Endothelial cell of umbilical vein (primary cell): ENCODE measurements at regions not wholly inside any gene's neighbourhood (a gene's known extent, or its start where the extent isn't known, plus 50 kb on each side); places are given as distances from the start of the nearest gene placed in this dataset.

Experiments
- BruUV-seq: library from RNA; stranded (reverse); fragments of 400-500 nt; replicated peaks from 2 replicates; lab custom pipeline; 2021; lab: Mats Ljungman, UMichigan
- CTCF ChIA-PET: fragments of 300-600, 350-600 bp; sonication (Branson Sonifier 250); formaldehyde crosslinking; loops from one replicate; lab custom pipeline; 2021; ENCODE audit warnings: antibody characterized with exemption, inconsistent platforms; lab: Charles Lee
- POLR2A ChIA-PET: fragments of 300-600, 350-600 bp; sonication (Branson Sonifier 250); formaldehyde crosslinking; loops from one replicate; lab custom pipeline; 2021; ENCODE audit warnings: antibody characterized with exemption, inconsistent platforms; lab: Charles Lee
- DNase-seq: peaks from one replicate; pipeline ENCODE4 v3.0.0-alpha.2; 2011; ENCODE audit warnings: low read depth, low spot score
- FAIRE-seq: peaks from 2 replicates; lab custom pipeline; 2011; peaks lifted over from hg19 to GRCh38; lab: Jason Lieb, UNC
- H2AFZ ChIP-seq: 2 replicates; pipeline ENCODE4 v1.6.0; 2012; ENCODE audit warnings: low read depth, low read length, control low read depth, inconsistent platforms
- H3K27ac ChIP-seq: 2 replicates; pipeline ENCODE4 v1.5.1; 2011; ENCODE audit warnings: low read depth, mild to moderate bottlenecking, control low read depth, low read length, moderate library complexity; ENCODE audit not compliant: insufficient read depth
- H3K27me3 ChIP-seq, 2 experiments: 2 replicates each; pipeline versions ENCODE4 v1.6.0 to v1.6.1; 2011; ENCODE audit warnings: low read length in 2 of 2, mixed read lengths in 1 of 2; ENCODE audit not compliant: control insufficient read depth in 2 of 2, insufficient read depth in 2 of 2
- H3K36me3 ChIP-seq, 2 experiments: 2 replicates in 1 of 2; 3 replicates in 1 of 2; pipeline ENCODE4 v1.5.1; 2011; ENCODE audit warnings: low read length in 2 of 2, mild to moderate bottlenecking in 1 of 2, moderate library complexity in 1 of 2; ENCODE audit not compliant: control insufficient read depth in 2 of 2, insufficient read depth in 2 of 2; ENCODE audit errors: extremely low read depth in 1 of 2
- H3K4me1 ChIP-seq: 3 replicates; pipeline ENCODE4 v1.5.1; 2011; ENCODE audit warnings: mild to moderate bottlenecking, low read length; ENCODE audit not compliant: control insufficient read depth, insufficient read depth; ENCODE audit errors: extremely low read depth
- H3K4me2 ChIP-seq: 2 replicates; pipeline ENCODE4 v1.6.1; 2011; ENCODE audit warnings: low read length, control low read depth, mixed read lengths; ENCODE audit not compliant: insufficient read depth
- H3K4me3 ChIP-seq, 3 experiments: fragments of 200-600 bp in 1 of 3; sonication (generic), shearing (Covaris generic) in 1 of 3; replicated peaks in 1 of 3; 2 replicates each; pipeline ENCODE4 v1.5.1; 2011 to 2016; ENCODE audit warnings: control low read depth in 3 of 3, low read length in 3 of 3, mild to moderate bottlenecking in 2 of 3, inconsistent platforms in 1 of 3, low read depth in 1 of 3, moderate library complexity in 1 of 3; ENCODE audit not compliant: insufficient read depth in 1 of 3
- H3K79me2 ChIP-seq: 2 replicates; pipeline ENCODE4 v1.6.0; 2012; ENCODE audit warnings: low read length, inconsistent platforms; ENCODE audit not compliant: control insufficient read depth, insufficient read depth
- H3K9ac ChIP-seq: replicated peaks from 2 replicates; pipeline ENCODE3; 2011; ENCODE audit warnings: low read length, control low read depth; ENCODE audit not compliant: insufficient read depth; ENCODE audit errors: extremely low read depth
- H3K9me1 ChIP-seq: replicated peaks from 3 replicates; pipeline ENCODE4 v1.6.0; 2011; ENCODE audit warnings: mild to moderate bottlenecking, low read length; ENCODE audit not compliant: control insufficient read depth, insufficient read depth; ENCODE audit errors: extremely low read depth
- H3K9me3 ChIP-seq: replicated peaks from 2 replicates; pipeline ENCODE4 v1.5.1; 2012; ENCODE audit warnings: low read length, inconsistent platforms; ENCODE audit not compliant: control insufficient read depth, insufficient read depth
- H4K20me1 ChIP-seq: replicated peaks from 2 replicates; pipeline ENCODE3; 2011; ENCODE audit warnings: mild to moderate bottlenecking, low read length; ENCODE audit not compliant: control insufficient read depth, insufficient read depth; ENCODE audit errors: extremely low read depth
- CTCF ChIP-seq, 2 donors: IDR thresholded peaks; 1 replicate in 1 of 2; 2 replicates in 1 of 2; pipeline ENCODE4 v1.5.1; 2011; ENCODE audit warnings: low read length in 2 of 2, mild to moderate bottlenecking in 2 of 2, moderate library complexity in 2 of 2, control low read depth in 1 of 2, inconsistent platforms in 1 of 2, low read depth in 1 of 2; ENCODE audit not compliant: insufficient read depth in 1 of 2; ENCODE audit errors: extremely low read depth in 1 of 2
- EZH2 ChIP-seq: IDR thresholded peaks from 2 replicates; pipeline ENCODE4 v1.6.1; 2012; ENCODE audit warnings: borderline replicate concordance, low read depth, mild to moderate bottlenecking, moderate library complexity, low read length, inconsistent platforms; ENCODE audit not compliant: severe bottlenecking
- FOS ChIP-seq: IDR thresholded peaks from 2 replicates; pipeline ENCODE4 v1.6.1; 2011; ENCODE audit warnings: mild to moderate bottlenecking, low read length, moderate library complexity, borderline replicate concordance; ENCODE audit not compliant: insufficient read depth
- GATA2 ChIP-seq: IDR thresholded peaks from 2 replicates; pipeline ENCODE4 v1.7.0; 2011; ENCODE audit warnings: low read depth, mild to moderate bottlenecking, moderate library complexity, mixed read lengths, low read length; ENCODE audit not compliant: insufficient read length, insufficient read depth
- JUN ChIP-seq: IDR thresholded peaks from 2 replicates; pipeline ENCODE4 v1.6.1; 2011; ENCODE audit warnings: borderline replicate concordance, low read depth; ENCODE audit not compliant: insufficient read length, insufficient read depth
- dilution Hi-C: fragments of 300-500 bp; cut with MboI; formaldehyde crosslinking; loops from one replicate; pipeline ENCODE4 v1.15.0; 2019; ENCODE audit warnings: low sequenced_read_pairs; ENCODE audit not compliant: extremely low pct_ligation_motif_present
- intact Hi-C: fragments of 100-400 bp; cut with micrococcal nuclease; formaldehyde crosslinking; loops from one replicate; pipeline ENCODE4 v1.10.0; 2022

- Histone ChIP-seq H3K4me2 (no peak overlapping the region), H2AFZ (no peak overlapping the region), H3K27me3 (no peaks in the 10 kb centered on the region), H3K4me3 (no peak overlapping the region), H3K4me1 (no peaks in the 10 kb centered on the region), H3K9me3 (no peaks in the 10 kb centered on the region), H3K27ac (no peak overlapping the region), H3K9me1 (no peaks in the 10 kb centered on the region), H4K20me1 (no peaks in the 10 kb centered on the region), H3K36me3 (no peaks in the 10 kb centered on the region), H3K79me2 (no peaks in the 10 kb centered on the region), H3K9ac (no peak overlapping the region)
- no peak for TF ChIP-seq JUN
- TF ChIP-seq CTCF (IDR thresholded peaks at IDR 0.05; ENCODE audit: extremely low read depth in 1 of 2, insufficient read depth in 1 of 2, low read depth in 1 of 2, low read length in 2 of 2), result peak in 1 of 2 donors; percentile 15
- BruUV-seq, result no TSS peak
- FAIRE-seq (no peak), DNase-seq (no peak)
- ChIA-PET CTCF (interaction anchor here (0.9 to 1.1 kb wide), 2 partner anchors 28 to 1651 kb away, joined by 3 read pairs; no protein-coding TSS in a partner anchor), POLR2A (no interaction called here)
- intact Hi-C loops (no loop called here), dilution Hi-C loops (no loop called here)
Observed at GRCh38 chr20:43389839-43390626, 67.7 kb upstream of the SRSF6 start.

- Histone ChIP-seq H3K36me3 (no peaks in the 10 kb centered on the region), H4K20me1 (no peaks in the 10 kb centered on the region), H2AFZ (no peak overlapping the region), H3K9ac (no peak overlapping the region), H3K4me3 (no peak overlapping the region), H3K9me1 (no peaks in the 10 kb centered on the region), H3K4me1 (no peaks in the 10 kb centered on the region), H3K9me3 (no peaks in the 10 kb centered on the region), H3K4me2 (no peak overlapping the region), H3K27ac (no peak overlapping the region), H3K79me2 (no peaks in the 10 kb centered on the region), H3K27me3 (no peaks in the 10 kb centered on the region)
- CTCF ChIA-PET, result no interaction called here
- intact Hi-C loops (no loop called here), dilution Hi-C loops (no loop called here)
- FAIRE-seq (no peak), DNase-seq (no peak)
- TF ChIP-seq FOS, result no peak
- no peak for TF ChIP-seq EZH2
- no peak for TF ChIP-seq GATA2
- POLR2A ChIA-PET, result no interaction called here
- BruUV-seq, result no TSS peak
Observed at GRCh38 chr20:43389211-43389610, 68.5 kb upstream of the SRSF6 start.
